Astrocyte (in vitro differentiated cells and primary cell): ENCODE measurements at regions not wholly inside any gene's neighbourhood (a gene's known extent, or its start where the extent isn't known, plus 50 kb on each side); places are given as distances from the start of the nearest gene placed in this dataset.
"Not testable (repeated sequence)": the region's sequence is repeated elsewhere in the genome, so short reads cannot be mapped to it uniquely, and the experiment has no call there.

Experiments
- EZH2 ChIP-seq: IDR thresholded peaks from 2 replicates; pipeline ENCODE4 v1.6.1; 2012; ENCODE audit warnings: mild to moderate bottlenecking, low read length, inconsistent platforms; ENCODE audit not compliant: insufficient read depth
- TF ChIP-seq, protein P1 (sequence below): IDR thresholded peaks from 2 replicates; pipeline ENCODE4 v1.5.1; 2011; ENCODE audit warnings: low read depth, mild to moderate bottlenecking, inconsistent platforms, low read length, moderate library complexity; ENCODE audit not compliant: insufficient read depth

DNA sequence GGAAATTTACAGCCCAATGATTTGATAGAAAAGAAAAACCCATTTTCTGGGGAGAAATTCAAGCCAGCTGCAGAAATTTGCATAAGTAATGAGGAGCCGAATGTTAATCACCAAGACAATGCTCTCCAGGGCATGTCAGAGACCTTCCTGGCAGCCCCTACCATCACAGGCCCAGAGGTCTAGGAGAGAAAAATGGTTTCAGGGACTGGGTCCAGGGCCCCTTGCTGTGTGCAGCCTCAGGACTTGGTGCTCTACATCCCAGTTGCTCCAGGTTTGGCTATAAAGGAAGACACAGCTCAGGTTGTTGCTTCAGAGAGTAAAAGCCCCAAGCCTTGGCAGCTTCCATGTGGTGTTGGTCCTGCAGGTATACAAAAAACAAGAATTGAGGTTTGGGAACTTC is 222.2 kb upstream of the ISX start:
- TF ChIP-seq EZH2, result not testable (repeated sequence)
- TF ChIP-seq, protein P1, sequence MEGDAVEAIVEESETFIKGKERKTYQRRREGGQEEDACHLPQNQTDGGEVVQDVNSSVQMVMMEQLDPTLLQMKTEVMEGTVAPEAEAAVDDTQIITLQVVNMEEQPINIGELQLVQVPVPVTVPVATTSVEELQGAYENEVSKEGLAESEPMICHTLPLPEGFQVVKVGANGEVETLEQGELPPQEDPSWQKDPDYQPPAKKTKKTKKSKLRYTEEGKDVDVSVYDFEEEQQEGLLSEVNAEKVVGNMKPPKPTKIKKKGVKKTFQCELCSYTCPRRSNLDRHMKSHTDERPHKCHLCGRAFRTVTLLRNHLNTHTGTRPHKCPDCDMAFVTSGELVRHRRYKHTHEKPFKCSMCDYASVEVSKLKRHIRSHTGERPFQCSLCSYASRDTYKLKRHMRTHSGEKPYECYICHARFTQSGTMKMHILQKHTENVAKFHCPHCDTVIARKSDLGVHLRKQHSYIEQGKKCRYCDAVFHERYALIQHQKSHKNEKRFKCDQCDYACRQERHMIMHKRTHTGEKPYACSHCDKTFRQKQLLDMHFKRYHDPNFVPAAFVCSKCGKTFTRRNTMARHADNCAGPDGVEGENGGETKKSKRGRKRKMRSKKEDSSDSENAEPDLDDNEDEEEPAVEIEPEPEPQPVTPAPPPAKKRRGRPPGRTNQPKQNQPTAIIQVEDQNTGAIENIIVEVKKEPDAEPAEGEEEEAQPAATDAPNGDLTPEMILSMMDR, result not testable (repeated sequence)
